ENCODE measurements at regions not wholly inside any gene's neighbourhood (a gene's known extent, or its start where the extent isn't known, plus 50 kb on each side); places are given as distances from the start of the nearest gene placed in this dataset.

DNA sequence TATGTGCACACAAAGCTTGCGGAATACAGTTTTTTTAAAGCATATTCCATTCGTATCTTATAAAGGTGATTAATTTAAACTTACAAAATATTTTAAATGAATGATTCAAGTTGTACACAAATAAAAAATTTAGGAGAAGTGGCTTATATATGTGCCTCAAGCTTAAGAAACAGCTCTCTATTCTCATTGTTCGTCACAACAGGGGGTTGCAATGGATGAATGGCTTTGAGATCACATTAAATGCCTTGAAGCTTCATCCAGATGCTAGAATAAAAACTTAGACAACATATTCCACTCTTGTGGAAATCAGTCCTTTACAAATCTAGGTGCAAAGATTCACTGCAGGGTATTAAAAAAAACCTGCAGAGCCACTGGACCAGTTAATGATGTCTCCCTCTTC lies 303.9 kb upstream of the LRFN5 start:
- no peak for DNase-seq (ENCODE audit: low read depth)
- H3K36me3 ChIP-seq (ENCODE audit: control insufficient read depth, insufficient read depth, low read length) = no peaks in the 10 kb centered on the region
- TF ChIP-seq, protein P1, sequence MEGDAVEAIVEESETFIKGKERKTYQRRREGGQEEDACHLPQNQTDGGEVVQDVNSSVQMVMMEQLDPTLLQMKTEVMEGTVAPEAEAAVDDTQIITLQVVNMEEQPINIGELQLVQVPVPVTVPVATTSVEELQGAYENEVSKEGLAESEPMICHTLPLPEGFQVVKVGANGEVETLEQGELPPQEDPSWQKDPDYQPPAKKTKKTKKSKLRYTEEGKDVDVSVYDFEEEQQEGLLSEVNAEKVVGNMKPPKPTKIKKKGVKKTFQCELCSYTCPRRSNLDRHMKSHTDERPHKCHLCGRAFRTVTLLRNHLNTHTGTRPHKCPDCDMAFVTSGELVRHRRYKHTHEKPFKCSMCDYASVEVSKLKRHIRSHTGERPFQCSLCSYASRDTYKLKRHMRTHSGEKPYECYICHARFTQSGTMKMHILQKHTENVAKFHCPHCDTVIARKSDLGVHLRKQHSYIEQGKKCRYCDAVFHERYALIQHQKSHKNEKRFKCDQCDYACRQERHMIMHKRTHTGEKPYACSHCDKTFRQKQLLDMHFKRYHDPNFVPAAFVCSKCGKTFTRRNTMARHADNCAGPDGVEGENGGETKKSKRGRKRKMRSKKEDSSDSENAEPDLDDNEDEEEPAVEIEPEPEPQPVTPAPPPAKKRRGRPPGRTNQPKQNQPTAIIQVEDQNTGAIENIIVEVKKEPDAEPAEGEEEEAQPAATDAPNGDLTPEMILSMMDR (IDR thresholded peaks at IDR 0.05; ENCODE audit: insufficient read depth, low read length, poor library complexity, severe bottlenecking) = no peak
- no peak overlapping the region for H3K4me3 ChIP-seq (ENCODE audit: low read depth, low read length)
- no peaks in the 10 kb centered on the region for H3K27me3 ChIP-seq (ENCODE audit: control insufficient read depth, insufficient read depth, low read length)

DNA sequence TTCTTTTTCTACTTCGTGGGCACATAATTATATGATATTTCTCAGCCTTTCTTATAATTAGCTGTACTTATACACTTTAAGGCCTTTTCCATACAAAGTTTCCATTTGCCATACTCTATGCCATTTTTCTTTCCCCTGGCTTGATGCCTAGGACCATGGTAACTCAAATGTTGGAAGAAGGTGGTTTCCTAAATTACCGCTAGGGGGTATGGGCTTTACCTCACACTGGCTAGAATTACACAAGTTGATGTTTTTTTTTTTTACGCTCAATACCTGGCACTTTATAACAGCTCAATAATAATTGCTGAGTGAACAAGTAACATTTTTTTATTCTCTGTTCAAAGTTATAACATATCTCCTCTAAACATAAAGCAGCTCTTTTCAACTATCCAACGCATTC lies 306.8 kb upstream of the LRFN5 start:
- TF ChIP-seq, protein P1 (IDR thresholded peaks at IDR 0.05; ENCODE audit: insufficient read depth, low read length, poor library complexity, severe bottlenecking) = no peak
- Histone ChIP-seq H3K27me3 (ENCODE audit: control insufficient read depth, insufficient read depth, low read length) (no peaks in the 10 kb centered on the region), H3K36me3 (ENCODE audit: control insufficient read depth, insufficient read depth, low read length) (no peaks in the 10 kb centered on the region), H3K4me3 (ENCODE audit: low read depth, low read length) (no peak overlapping the region)
- no peak for DNase-seq (ENCODE audit: low read depth)

DNA sequence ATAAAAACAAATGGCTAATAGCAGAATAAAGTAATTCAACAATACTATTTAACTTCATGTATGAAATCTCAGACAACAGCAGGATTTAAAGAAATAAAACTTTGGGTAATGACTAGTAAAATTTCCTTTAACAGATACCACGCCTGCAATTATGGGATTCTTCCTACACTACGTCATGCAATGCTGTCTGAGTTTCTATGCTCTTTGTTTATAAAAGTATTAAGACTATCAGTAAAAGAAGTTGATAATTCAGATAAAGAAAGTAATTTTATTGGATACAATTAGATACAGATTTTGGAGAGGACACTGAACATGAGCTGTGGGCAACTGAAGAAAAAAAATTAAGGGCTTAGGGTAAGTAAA lies 308.4 kb upstream of the LRFN5 start:
- TF ChIP-seq, protein P1 (IDR thresholded peaks at IDR 0.05; ENCODE audit: insufficient read depth, low read length, poor library complexity, severe bottlenecking) = no peak
- Histone ChIP-seq H3K4me3 (ENCODE audit: low read depth, low read length) (no peak overlapping the region), H3K27me3 (ENCODE audit: control insufficient read depth, insufficient read depth, low read length) (no peaks in the 10 kb centered on the region), H3K36me3 (ENCODE audit: control insufficient read depth, insufficient read depth, low read length) (no peaks in the 10 kb centered on the region)
- no peak for DNase-seq (ENCODE audit: low read depth)

DNA sequence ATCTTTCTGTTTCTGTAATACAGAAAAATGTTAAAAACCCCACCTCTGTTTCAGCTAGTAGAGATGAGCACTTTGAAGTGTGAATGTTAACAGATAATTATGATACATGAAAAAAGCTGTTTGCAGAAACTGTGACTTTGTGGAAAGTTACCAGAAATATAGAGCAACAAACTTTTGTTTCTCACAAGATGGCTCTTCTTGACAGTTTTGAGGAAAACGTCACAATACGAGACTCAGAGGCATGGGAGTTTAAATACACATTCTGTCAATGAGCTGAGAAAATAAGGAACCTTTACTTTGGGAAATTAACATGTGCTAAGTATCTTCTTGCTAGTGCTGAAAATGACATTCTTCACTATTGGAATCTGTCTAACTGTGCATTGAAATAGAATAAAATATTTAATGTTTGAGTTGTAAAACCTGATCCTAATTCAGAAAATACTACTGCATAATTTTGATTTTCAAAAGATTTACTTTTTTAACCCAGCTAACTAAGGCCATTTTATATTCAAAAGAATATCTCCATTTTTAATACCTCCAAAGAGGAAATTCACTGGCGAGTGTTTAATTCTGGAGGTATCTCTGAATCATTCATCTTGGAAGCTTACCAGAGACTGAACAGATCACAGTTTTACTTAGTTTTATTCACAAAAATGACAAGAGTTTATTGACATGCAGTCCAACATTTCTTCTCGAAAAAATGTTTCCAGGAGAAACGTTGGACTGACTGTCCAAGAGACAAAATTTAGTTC lies 308.9 kb upstream of the LRFN5 start:
- DNase-seq (ENCODE audit: low read depth) = no peak
- no peak overlapping the region for H3K4me3 ChIP-seq (ENCODE audit: low read depth, low read length)
- TF ChIP-seq, protein P1 (IDR thresholded peaks at IDR 0.05; ENCODE audit: insufficient read depth, low read length, poor library complexity, severe bottlenecking) = no peak

DNA sequence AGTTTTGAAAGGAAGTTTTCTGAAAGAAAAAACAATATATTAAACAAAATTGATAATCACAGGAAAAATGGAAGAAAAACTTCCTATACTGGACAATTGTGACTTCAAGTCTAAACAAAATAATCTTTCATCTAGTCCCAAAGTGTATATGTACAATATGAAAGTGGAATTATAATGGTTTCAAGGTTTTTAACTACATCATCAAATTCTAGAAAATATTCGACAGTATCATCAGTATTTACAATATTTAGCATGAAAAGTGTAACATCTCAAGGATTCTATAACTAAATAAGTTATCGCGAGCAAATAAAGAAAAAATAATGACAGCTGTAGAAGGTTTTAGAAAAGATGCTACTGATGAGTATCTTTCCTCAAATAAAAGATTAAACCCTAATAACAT lies 310.9 kb upstream of the LRFN5 start:
- no peaks in the 10 kb centered on the region for H3K36me3 ChIP-seq (ENCODE audit: control insufficient read depth, insufficient read depth, low read length)
- TF ChIP-seq, protein P1 (IDR thresholded peaks at IDR 0.05; ENCODE audit: insufficient read depth, low read length, poor library complexity, severe bottlenecking) = no peak
- H3K4me3 ChIP-seq (ENCODE audit: low read depth, low read length) = no peak overlapping the region
- no peaks in the 10 kb centered on the region for H3K27me3 ChIP-seq (ENCODE audit: control insufficient read depth, insufficient read depth, low read length)
- DNase-seq (ENCODE audit: low read depth) = no peak

More for the DNA sequence above, 308.9 kb upstream of the LRFN5 start:
- H3K36me3 ChIP-seq (ENCODE audit: control insufficient read depth, insufficient read depth, low read length) = no peaks in the 10 kb centered on the region
- no peaks in the 10 kb centered on the region for H3K27me3 ChIP-seq (ENCODE audit: control insufficient read depth, insufficient read depth, low read length)

DNA sequence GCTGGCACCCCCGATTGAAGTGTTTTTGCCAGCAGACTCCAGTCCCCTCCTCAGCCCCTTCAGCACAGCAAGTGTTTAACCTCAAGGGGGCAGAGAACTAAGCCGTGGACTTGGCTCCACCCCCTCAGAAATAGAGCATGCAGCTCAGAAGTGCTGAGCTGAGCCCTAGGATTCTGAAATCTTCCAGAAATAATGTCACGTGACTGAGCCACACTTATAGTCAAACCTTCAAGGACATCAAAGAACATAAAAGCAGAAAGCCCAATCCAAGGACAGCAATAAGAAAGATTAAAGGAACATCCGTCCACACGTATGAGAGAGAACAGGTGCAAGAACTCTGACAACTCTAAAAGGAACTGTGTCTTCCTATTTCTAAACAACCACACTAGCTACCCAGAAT lies 317.7 kb upstream of the LRFN5 start:
- TF ChIP-seq, protein P1 (IDR thresholded peaks at IDR 0.05; ENCODE audit: insufficient read depth, low read length, poor library complexity, severe bottlenecking) = no peak
- no peak for DNase-seq (ENCODE audit: low read depth)
- no peaks in the 10 kb centered on the region for H3K27me3 ChIP-seq (ENCODE audit: control insufficient read depth, insufficient read depth, low read length)
- no peaks in the 10 kb centered on the region for H3K36me3 ChIP-seq (ENCODE audit: control insufficient read depth, insufficient read depth, low read length)
- no peak overlapping the region for H3K4me3 ChIP-seq (ENCODE audit: low read depth, low read length)
